ENCODE measurements at regions not wholly inside any gene's neighbourhood (a gene's known extent, or its start where the extent isn't known, plus 50 kb on each side); places are given as distances from the start of the nearest gene placed in this dataset.
"Not testable (repeated sequence)": the region's sequence is repeated elsewhere in the genome, so short reads cannot be mapped to it uniquely, and the experiment has no call there.

DNA sequence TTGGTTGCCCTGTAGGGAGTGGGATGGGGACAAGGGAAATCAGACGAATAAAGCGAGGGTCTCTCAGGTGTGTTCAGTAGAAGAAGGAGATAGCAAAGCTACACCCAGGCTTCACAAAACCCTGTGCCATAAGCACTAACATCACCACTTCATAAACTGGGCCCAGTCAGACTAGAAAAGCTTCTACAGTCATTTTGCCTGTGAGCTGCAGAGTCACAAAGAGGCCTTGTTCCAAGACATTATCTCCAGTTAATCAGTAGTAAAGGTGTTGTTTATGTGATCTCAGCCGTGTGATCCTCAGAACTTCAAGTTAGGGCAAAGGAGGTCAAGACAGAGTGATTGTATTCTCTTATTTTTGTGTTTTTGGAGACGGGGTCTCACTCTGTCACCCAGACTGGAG lies 148.0 kb downstream of the GALR1 start:
- H3K27ac ChIP-seq (ENCODE audit: low read depth, low read length): no peak overlapping the region

DNA sequence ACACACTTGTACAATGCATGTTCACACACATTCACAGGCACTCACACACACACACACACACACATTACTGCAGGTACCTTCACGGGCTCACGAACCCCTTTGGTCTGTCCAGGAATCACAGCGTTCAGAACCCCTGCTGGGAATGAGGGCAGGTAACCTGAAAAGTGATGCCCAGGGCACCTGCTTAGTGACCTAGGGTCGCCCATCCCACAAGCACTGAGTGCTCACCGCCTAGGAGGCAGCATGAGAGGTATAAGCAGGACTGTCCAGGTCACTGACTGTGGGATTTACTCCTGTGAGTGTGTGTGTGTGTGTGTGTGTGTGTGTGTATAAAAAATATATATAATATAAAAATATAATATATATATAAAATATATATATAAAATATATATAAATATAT lies 150.9 kb downstream of the GALR1 start:
- Histone ChIP-seq H3K79me2 (ENCODE audit: control insufficient read depth, insufficient read depth, low read length, unreplicated experiment) (no peaks in the 10 kb centered on the region), H3K27ac (ENCODE audit: low read depth, low read length) (no peak overlapping the region), H2AFZ (ENCODE audit: low read length, unreplicated experiment) (no peak overlapping the region), H3K4me3 (ENCODE audit: low read depth, low read length) (no peak overlapping the region), H3K36me3 (ENCODE audit: insufficient read depth, low read length) (no peaks in the 10 kb centered on the region), H3K4me1 (ENCODE audit: control insufficient read depth, insufficient read depth, low read length, unreplicated experiment) (no peaks in the 10 kb centered on the region), H3K27me3 (ENCODE audit: insufficient read depth, low read length) (no peaks in the 10 kb centered on the region)

More for the DNA sequence above, 148.0 kb downstream of the GALR1 start:
- Histone ChIP-seq H3K4me3 (ENCODE audit: low read depth, low read length) (no peak overlapping the region), H2AFZ (ENCODE audit: low read length, unreplicated experiment) (no peak overlapping the region), H3K36me3 (ENCODE audit: insufficient read depth, low read length) (no peaks in the 10 kb centered on the region), H3K4me1 (ENCODE audit: control insufficient read depth, insufficient read depth, low read length, unreplicated experiment) (no peaks in the 10 kb centered on the region), H3K79me2 (ENCODE audit: control insufficient read depth, insufficient read depth, low read length, unreplicated experiment) (no peaks in the 10 kb centered on the region), H3K27me3 (ENCODE audit: insufficient read depth, low read length) (no peaks in the 10 kb centered on the region)

GRCh38 chr18:77401173-77401572 lies 151.5 kb downstream of the GALR1 start:
- Histone ChIP-seq H3K4me1 (ENCODE audit: control insufficient read depth, insufficient read depth, low read length, unreplicated experiment) (no peaks in the 10 kb centered on the region), H3K4me3 (ENCODE audit: low read depth, low read length) (no peak overlapping the region)

GRCh38 chr18:77403969-77404535 lies 154.4 kb downstream of the GALR1 start:
- H3K79me2 ChIP-seq (ENCODE audit: control insufficient read depth, insufficient read depth, low read length, unreplicated experiment): no peaks in the 10 kb centered on the region
- no peak overlapping the region for H2AFZ ChIP-seq (ENCODE audit: low read length, unreplicated experiment)
- no peaks in the 10 kb centered on the region for H3K4me1 ChIP-seq (ENCODE audit: control insufficient read depth, insufficient read depth, low read length, unreplicated experiment)
- no peak overlapping the region for H3K4me3 ChIP-seq (ENCODE audit: low read depth, low read length)
- no peaks in the 10 kb centered on the region for H3K27me3 ChIP-seq (ENCODE audit: insufficient read depth, low read length)
- H3K27ac ChIP-seq (ENCODE audit: low read depth, low read length): no peak overlapping the region
- H3K36me3 ChIP-seq (ENCODE audit: insufficient read depth, low read length): no peaks in the 10 kb centered on the region

More at GRCh38 chr18:77401173-77401572, 151.5 kb downstream of the GALR1 start:
- Histone ChIP-seq H3K36me3 (ENCODE audit: insufficient read depth, low read length) (no peaks in the 10 kb centered on the region), H3K27me3 (ENCODE audit: insufficient read depth, low read length) (no peaks in the 10 kb centered on the region), H3K27ac (ENCODE audit: low read depth, low read length) (no peak overlapping the region), H2AFZ (ENCODE audit: low read length, unreplicated experiment) (no peak overlapping the region), H3K79me2 (ENCODE audit: control insufficient read depth, insufficient read depth, low read length, unreplicated experiment) (no peaks in the 10 kb centered on the region)

DNA sequence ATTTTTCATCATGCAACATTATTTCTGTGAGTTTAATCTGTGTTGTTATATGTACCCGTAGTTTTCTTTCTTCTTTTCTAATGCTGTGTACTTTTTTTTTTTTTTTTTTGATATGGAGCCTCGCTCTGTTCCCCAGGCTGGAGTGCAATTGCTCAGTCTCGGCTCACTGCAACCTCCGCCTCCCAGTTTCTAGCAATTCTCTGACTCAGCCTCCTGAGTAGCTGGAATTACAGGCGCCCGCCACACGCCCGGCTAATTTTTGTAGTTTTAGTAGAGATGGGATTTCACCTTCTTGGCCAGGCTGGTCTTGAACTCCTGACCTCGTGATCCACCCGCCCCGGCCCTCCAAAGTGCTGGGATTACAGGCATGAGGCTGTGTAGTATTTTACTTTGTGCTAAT lies 155.4 kb downstream of the GALR1 start:
- no peak overlapping the region for H3K27ac ChIP-seq (ENCODE audit: low read depth, low read length)
- H3K4me1 ChIP-seq (ENCODE audit: control insufficient read depth, insufficient read depth, low read length, unreplicated experiment): no peaks in the 10 kb centered on the region
- no peaks in the 10 kb centered on the region for H3K27me3 ChIP-seq (ENCODE audit: insufficient read depth, low read length)
- no peak overlapping the region for H2AFZ ChIP-seq (ENCODE audit: low read length, unreplicated experiment)
- no peaks in the 10 kb centered on the region for H3K36me3 ChIP-seq (ENCODE audit: insufficient read depth, low read length)
- H3K4me3 ChIP-seq (ENCODE audit: low read depth, low read length): no peak overlapping the region
- no peaks in the 10 kb centered on the region for H3K79me2 ChIP-seq (ENCODE audit: control insufficient read depth, insufficient read depth, low read length, unreplicated experiment)

DNA sequence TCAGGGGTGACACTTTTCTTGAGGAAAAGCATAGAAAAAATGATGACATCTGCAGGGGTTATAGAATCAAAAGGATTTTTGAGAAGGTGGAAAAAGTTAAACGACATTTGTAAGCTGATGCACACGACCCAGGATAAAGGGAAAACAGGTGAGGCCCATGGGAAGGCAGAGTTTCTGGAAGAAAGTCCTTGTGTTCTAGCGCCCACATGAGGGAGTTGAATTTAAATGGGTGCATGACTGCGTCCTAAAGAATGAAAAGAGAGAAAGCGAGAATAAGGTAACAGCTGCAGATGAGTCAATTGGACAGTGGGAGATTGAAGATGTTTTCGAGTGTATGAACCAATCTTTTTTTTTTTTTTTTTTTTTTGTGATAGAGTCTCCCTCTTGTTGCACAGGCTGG lies 158.1 kb downstream of the GALR1 start:
- H2AFZ ChIP-seq (ENCODE audit: low read length, unreplicated experiment): no peak overlapping the region
- H3K27ac ChIP-seq (ENCODE audit: low read depth, low read length): no peak overlapping the region
- no peak overlapping the region for H3K4me3 ChIP-seq (ENCODE audit: low read depth, low read length)
- no peaks in the 10 kb centered on the region for H3K36me3 ChIP-seq (ENCODE audit: insufficient read depth, low read length)
- H3K79me2 ChIP-seq (ENCODE audit: control insufficient read depth, insufficient read depth, low read length, unreplicated experiment): no peaks in the 10 kb centered on the region
- H3K4me1 ChIP-seq (ENCODE audit: control insufficient read depth, insufficient read depth, low read length, unreplicated experiment): no peaks in the 10 kb centered on the region
- no peaks in the 10 kb centered on the region for H3K27me3 ChIP-seq (ENCODE audit: insufficient read depth, low read length)

- H3K4me1 ChIP-seq (ENCODE audit: control insufficient read depth, insufficient read depth, low read length, unreplicated experiment); H3K36me3 ChIP-seq (ENCODE audit: insufficient read depth, low read length); H3K27ac ChIP-seq (ENCODE audit: low read depth, low read length); H3K4me3 ChIP-seq (ENCODE audit: low read depth, low read length); H2AFZ ChIP-seq (ENCODE audit: low read length, unreplicated experiment); H3K79me2 ChIP-seq (ENCODE audit: control insufficient read depth, insufficient read depth, low read length, unreplicated experiment); H3K27me3 ChIP-seq (ENCODE audit: insufficient read depth, low read length): not testable (repeated sequence)
Observed at GRCh38 chr18:77421546-77421945, 171.9 kb downstream of the GALR1 start.

- Histone ChIP-seq H3K27me3 (ENCODE audit: insufficient read depth, low read length) (no peaks in the 10 kb centered on the region), H3K4me3 (ENCODE audit: low read depth, low read length) (no peak overlapping the region), H2AFZ (ENCODE audit: low read length, unreplicated experiment) (no peak overlapping the region)
Observed at GRCh38 chr18:77422974-77423867, 173.6 kb downstream of the GALR1 start.

DNA sequence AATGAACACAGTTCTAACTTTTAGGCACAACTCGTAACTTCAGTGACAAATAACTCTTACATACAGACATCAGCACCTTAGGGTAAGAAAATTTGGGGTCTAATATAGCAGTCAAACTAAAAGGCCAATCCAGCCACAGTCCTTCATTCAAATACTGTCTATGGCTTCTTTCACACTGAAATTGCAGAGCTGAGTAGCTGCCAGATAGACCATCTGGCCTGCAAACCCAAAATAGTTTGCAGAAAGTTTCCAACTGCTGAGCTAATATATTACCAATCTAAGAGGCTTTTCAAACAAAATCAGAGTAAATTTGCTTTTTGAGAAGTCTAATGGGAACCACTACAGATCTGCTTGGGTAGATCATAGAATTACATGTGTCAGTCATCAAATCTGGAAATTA lies 183.4 kb downstream of the GALR1 start:
- no peaks in the 10 kb centered on the region for H3K4me1 ChIP-seq (ENCODE audit: control insufficient read depth, insufficient read depth, low read length, unreplicated experiment)

More at GRCh38 chr18:77422974-77423867, 173.6 kb downstream of the GALR1 start:
- Histone ChIP-seq H3K79me2 (ENCODE audit: control insufficient read depth, insufficient read depth, low read length, unreplicated experiment) (no peaks in the 10 kb centered on the region), H3K4me1 (ENCODE audit: control insufficient read depth, insufficient read depth, low read length, unreplicated experiment) (no peaks in the 10 kb centered on the region), H3K36me3 (ENCODE audit: insufficient read depth, low read length) (no peaks in the 10 kb centered on the region), H3K27ac (ENCODE audit: low read depth, low read length) (no peak overlapping the region)

GRCh38 chr18:77439888-77440287 lies 190.2 kb downstream of the GALR1 start:
- H3K4me1 ChIP-seq (ENCODE audit: control insufficient read depth, insufficient read depth, low read length, unreplicated experiment): no peaks in the 10 kb centered on the region
- no peaks in the 10 kb centered on the region for H3K27me3 ChIP-seq (ENCODE audit: insufficient read depth, low read length)
- H3K4me3 ChIP-seq (ENCODE audit: low read depth, low read length): no peak overlapping the region
- no peaks in the 10 kb centered on the region for H3K36me3 ChIP-seq (ENCODE audit: insufficient read depth, low read length)
- no peaks in the 10 kb centered on the region for H3K79me2 ChIP-seq (ENCODE audit: control insufficient read depth, insufficient read depth, low read length, unreplicated experiment)
- H2AFZ ChIP-seq (ENCODE audit: low read length, unreplicated experiment): no peak overlapping the region
- no peak overlapping the region for H3K27ac ChIP-seq (ENCODE audit: low read depth, low read length)

More for the DNA sequence above, 183.4 kb downstream of the GALR1 start:
- Histone ChIP-seq H3K4me3 (ENCODE audit: low read depth, low read length) (no peak overlapping the region), H3K27me3 (ENCODE audit: insufficient read depth, low read length) (no peaks in the 10 kb centered on the region), H3K79me2 (ENCODE audit: control insufficient read depth, insufficient read depth, low read length, unreplicated experiment) (no peaks in the 10 kb centered on the region), H3K36me3 (ENCODE audit: insufficient read depth, low read length) (no peaks in the 10 kb centered on the region), H2AFZ (ENCODE audit: low read length, unreplicated experiment) (no peak overlapping the region), H3K27ac (ENCODE audit: low read depth, low read length) (no peak overlapping the region)

GRCh38 chr18:77442393-77442792 lies 192.7 kb downstream of the GALR1 start:
- no peaks in the 10 kb centered on the region for H3K27me3 ChIP-seq (ENCODE audit: insufficient read depth, low read length)
- no peaks in the 10 kb centered on the region for H3K36me3 ChIP-seq (ENCODE audit: insufficient read depth, low read length)
- no peaks in the 10 kb centered on the region for H3K79me2 ChIP-seq (ENCODE audit: control insufficient read depth, insufficient read depth, low read length, unreplicated experiment)
- no peak overlapping the region for H3K27ac ChIP-seq (ENCODE audit: low read depth, low read length)
- H2AFZ ChIP-seq (ENCODE audit: low read length, unreplicated experiment): no peak overlapping the region
- no peaks in the 10 kb centered on the region for H3K4me1 ChIP-seq (ENCODE audit: control insufficient read depth, insufficient read depth, low read length, unreplicated experiment)
- no peak overlapping the region for H3K4me3 ChIP-seq (ENCODE audit: low read depth, low read length)
